B cell (primary cell): ENCODE measurements at regions not wholly inside any gene's neighbourhood (a gene's known extent, or its start where the extent isn't known, plus 50 kb on each side); places are given as distances from the start of the nearest gene placed in this dataset.

Experiments used
- ATAC-seq: fragments of 200-7000 bp; cut with Tn5 transposase; one replicate; pipeline ENCODE4 v1.10.0; 2021; ENCODE audit warnings: low read depth, mild to moderate bottlenecking, moderate number of reproducible peaks, moderate library complexity
- CTCF ChIA-PET: fragments of 350-600 bp; sonication (Branson Sonifier 250); formaldehyde crosslinking; loops from one replicate; lab custom pipeline; 2021; ENCODE audit warnings: antibody characterized with exemption, inconsistent platforms; lab: Charles Lee
- POLR2A ChIA-PET: fragments of 350-600 bp; sonication (Branson Sonifier 250); formaldehyde crosslinking; loops from one replicate; lab custom pipeline; 2021; ENCODE audit warnings: antibody characterized with exemption; lab: Charles Lee
- DNase-seq: peaks from one replicate; pipeline ENCODE4 v3.0.0; 2013
- H2AFZ ChIP-seq: 2 replicates; pipeline ENCODE4 v1.6.1; 2012; ENCODE audit warnings: mild to moderate bottlenecking, low read depth, low read length; ENCODE audit not compliant: insufficient read depth, poor library complexity, severe bottlenecking
- H3K27ac ChIP-seq, 2 donors: 1 replicate in 1 of 2; 2 replicates in 1 of 2; pipeline ENCODE4 v1.5.1; 2012 to 2013; ENCODE audit warnings: low read length in 2 of 2, mild to moderate bottlenecking in 2 of 2, moderate library complexity in 1 of 2
- H3K27me3 ChIP-seq, 4 experiments: fragments of 200-600 bp in 1 of 4; sonication (generic) in 1 of 4; replicated peaks in 1 of 4; 1 replicate in 2 of 4; 2 replicates in 2 of 4; pipeline versions ENCODE4 v1.6.1 to v1.7.0; 2013 to 2016; ENCODE audit warnings: low read length in 3 of 4, mild to moderate bottlenecking in 2 of 4, mixed read lengths in 1 of 4, moderate library complexity in 1 of 4; ENCODE audit not compliant: insufficient read depth in 4 of 4, control insufficient read depth in 3 of 4; ENCODE audit errors: control extremely low read depth in 1 of 4
- H3K36me3 ChIP-seq, 2 experiments: replicated peaks in 1 of 2; 1 replicate in 1 of 2; 2 replicates in 1 of 2; pipeline versions ENCODE4 v1.6.1 to v1.7.1; 2013; ENCODE audit warnings: low read length in 1 of 2; ENCODE audit not compliant: insufficient read depth in 2 of 2, control insufficient read depth in 1 of 2; ENCODE audit errors: control extremely low read depth in 1 of 2, extremely low read depth in 1 of 2
- H3K4me1 ChIP-seq, 2 donors: fragments of 200-600 bp in 1 of 2; sonication (generic) in 1 of 2; 1 replicate in 1 of 2; 2 replicates in 1 of 2; pipeline versions ENCODE4 v1.5.1 to v1.6.1; 2013 to 2017; ENCODE audit warnings: low read length in 2 of 2; ENCODE audit not compliant: control insufficient read depth in 2 of 2, insufficient read depth in 2 of 2
- H3K4me2 ChIP-seq: replicated peaks from 2 replicates; pipeline ENCODE3; 2012; ENCODE audit warnings: mild to moderate bottlenecking, low read depth, low read length; ENCODE audit not compliant: poor library complexity, severe bottlenecking
- H3K4me3 ChIP-seq, 5 experiments: fragments of 200-600 bp in 1 of 5; sonication (generic) in 1 of 5; 1 replicate in 3 of 5; 2 replicates in 2 of 5; pipeline versions ENCODE4 v1.5.1 to v1.7.0; 2011 to 2016; ENCODE audit warnings: low read length in 4 of 5, mild to moderate bottlenecking in 4 of 5, low read depth in 2 of 5, control low read depth in 1 of 5, moderate library complexity in 1 of 5; ENCODE audit not compliant: insufficient read depth in 1 of 5; ENCODE audit errors: control extremely low read depth in 1 of 5, extremely low read depth in 1 of 5
- H3K79me2 ChIP-seq: fragments of 200-600 bp; sonication (generic); one replicate; pipeline ENCODE4 v1.6.0; 2016; ENCODE audit warnings: low read length; ENCODE audit not compliant: control insufficient read depth, insufficient read depth
- H3K9ac ChIP-seq: fragments of 200-600 bp; sonication (generic); 2 replicates; pipeline ENCODE4 v1.6.1; 2017; ENCODE audit warnings: mild to moderate bottlenecking, low read length, moderate library complexity
- H3K9me3 ChIP-seq, 3 donors: one replicate each; pipeline versions ENCODE4 v1.6.1 to v1.7.1; 2013; ENCODE audit warnings: low read length in 2 of 3; ENCODE audit not compliant: control insufficient read depth in 2 of 3, insufficient read depth in 1 of 3; ENCODE audit errors: control extremely low read depth in 1 of 3
- H4K20me1 ChIP-seq: 2 replicates; pipeline ENCODE4 v1.6.0; 2012; ENCODE audit warnings: mild to moderate bottlenecking, low read length; ENCODE audit not compliant: insufficient read depth, control insufficient read depth, poor library complexity, severe bottlenecking
- H3K27ac Mint-ChIP-seq: one replicate; pipeline ENCODE4 v1.8.0; 2021; ENCODE audit warnings: mixed read lengths
- H3K27me3 Mint-ChIP-seq: one replicate; pipeline ENCODE4 v1.8.0; 2021; ENCODE audit warnings: mixed read lengths
- H3K4me1 Mint-ChIP-seq: one replicate; pipeline ENCODE4 v1.8.0; 2021; ENCODE audit warnings: mixed read lengths
- H3K4me3 Mint-ChIP-seq: one replicate; pipeline ENCODE4 v1.8.0; 2021; ENCODE audit warnings: mixed read lengths
- H3K9me3 Mint-ChIP-seq: one replicate; pipeline ENCODE4 v1.8.0; 2022; ENCODE audit warnings: mixed read lengths; ENCODE audit not compliant: insufficient read depth
- CTCF ChIP-seq: fragments of 200-600 bp; IDR thresholded peaks from one replicate; pipeline ENCODE4 v1.8.0; 2022; ENCODE audit warnings: antibody characterized with exemption, mild to moderate bottlenecking
- EZH2 ChIP-seq: IDR thresholded peaks from 2 replicates; pipeline ENCODE4 v1.6.1; 2012; ENCODE audit warnings: borderline replicate concordance, low read depth, mild to moderate bottlenecking, moderate library complexity, low read length; ENCODE audit not compliant: insufficient read depth, poor library complexity, severe bottlenecking
- WGBS: methylation state at CpG from one replicate; pipeline ENCODE4 v1.1.5; 2013; ENCODE audit warnings: missing lambda C conversion rate; ENCODE audit not compliant: insufficient coverage; 5-methylcytosine and 5-hydroxymethylcytosine counted together
- intact Hi-C: fragments of 100-400 bp; cut with micrococcal nuclease; formaldehyde crosslinking; loops from one replicate; pipeline ENCODE4 v1.10.0; 2022

GRCh38 chr3:161649900-161650484, 153.4 kb downstream of the OTOL1 start:
- no peaks in the 10 kb centered on the region for H3K4me1 ChIP-seq
- H3K27ac ChIP-seq, result no peak overlapping the region
- no peak overlapping the region for H3K9ac ChIP-seq
- no peaks in the 10 kb centered on the region for H3K79me2 ChIP-seq
- ChIA-PET POLR2A (no interaction called here), CTCF (no interaction called here)
- ATAC-seq, result no peak
- no peaks in the 10 kb centered on the region for H3K36me3 ChIP-seq
- no peak overlapping the region for H2AFZ ChIP-seq
- WGBS, result no CpG with 5 or more reads among the region's 3 CpGs
- H3K27ac Mint-ChIP-seq, result no peak overlapping the region
- H3K4me3 Mint-ChIP-seq, result no peak overlapping the region
- TF ChIP-seq CTCF, result no peak
- no peak for TF ChIP-seq EZH2
- H3K4me3 ChIP-seq, result no peak overlapping the region
- intact Hi-C loops, result no loop called here
- no peaks in the 10 kb centered on the region for H3K27me3 Mint-ChIP-seq
- peaks cover 2% of the 10 kb centered on the region for H3K9me3 Mint-ChIP-seq
- H4K20me1 ChIP-seq, result no peaks in the 10 kb centered on the region
- no peaks in the 10 kb centered on the region for H3K9me3 ChIP-seq
- no peak overlapping the region for H3K4me2 ChIP-seq
- H3K27me3 ChIP-seq, result no peaks in the 10 kb centered on the region
- DNase-seq, result no peak
- no peaks in the 10 kb centered on the region for H3K4me1 Mint-ChIP-seq

- H3K79me2 ChIP-seq, result no peaks in the 10 kb centered on the region
- H3K4me2 ChIP-seq, result no peak overlapping the region
- ATAC-seq (no peak), DNase-seq (no peak)
- H3K4me1 Mint-ChIP-seq, result no peaks in the 10 kb centered on the region
- H3K4me3 ChIP-seq, result no peak overlapping the region
- no peak for TF ChIP-seq EZH2
- no peak for TF ChIP-seq CTCF
- WGBS, result no CpG with 5 or more reads among the region's 1 CpG
- no peak overlapping the region for H3K4me3 Mint-ChIP-seq
- H3K36me3 ChIP-seq, result no peaks in the 10 kb centered on the region
- H3K27me3 ChIP-seq, result no peaks in the 10 kb centered on the region
- intact Hi-C loops, result no loop called here
- H3K9me3 Mint-ChIP-seq, result peaks cover 4% of the 10 kb centered on the region
- no peaks in the 10 kb centered on the region for H4K20me1 ChIP-seq
- H3K27ac ChIP-seq, result no peak overlapping the region
- H3K9me3 ChIP-seq, result no peaks in the 10 kb centered on the region
- H3K27ac Mint-ChIP-seq, result no peak overlapping the region
- H3K9ac ChIP-seq, result no peak overlapping the region
- H3K4me1 ChIP-seq, result no peaks in the 10 kb centered on the region
- H3K27me3 Mint-ChIP-seq, result no peaks in the 10 kb centered on the region
- CTCF ChIA-PET, result no interaction called here
- POLR2A ChIA-PET, result no interaction called here
- no peak overlapping the region for H2AFZ ChIP-seq
These were observed 161.2 kb downstream of the OTOL1 start for GRCh38 chr3:161657786-161658185.
